Epithelial cell of proximal tubule (primary cell): ENCODE measurements at regions not wholly inside any gene's neighbourhood (a gene's known extent, or its start where the extent isn't known, plus 50 kb on each side); places are given as distances from the start of the nearest gene placed in this dataset.

Experiments used
- DNase-seq: peaks from one replicate; pipeline ENCODE4 v3.0.0-alpha.2; 2011; ENCODE audit warnings: low read depth
- H3K4me3 ChIP-seq: 2 replicates; pipeline ENCODE4 v1.5.1; 2011; ENCODE audit warnings: low read depth, mild to moderate bottlenecking, low read length
- CTCF ChIP-seq: conservative IDR thresholded peaks from 2 replicates; pipeline ENCODE4 v1.5.1; 2012; ENCODE audit warnings: low read depth, mild to moderate bottlenecking, low read length

GRCh38 chr13:28566283-28566682 is 71.4 kb upstream of the FLT1 start:
- no peak for TF ChIP-seq CTCF
- DNase-seq, result no peak
- no peak overlapping the region for H3K4me3 ChIP-seq

GRCh38 chr13:28564030-28564429 is 69.1 kb upstream of the FLT1 start:
- no peak for DNase-seq

GRCh38 chr13:28563609-28564008 is 68.7 kb upstream of the FLT1 start:
- DNase-seq, result no peak
- H3K4me3 ChIP-seq, result no peak overlapping the region
- TF ChIP-seq CTCF, result no peak

More at GRCh38 chr13:28564030-28564429, 69.1 kb upstream of the FLT1 start:
- H3K4me3 ChIP-seq, result no peak overlapping the region
- no peak for TF ChIP-seq CTCF

GRCh38 chr13:28560612-28561011 is 65.7 kb upstream of the FLT1 start:
- H3K4me3 ChIP-seq, result no peak overlapping the region
- DNase-seq, result no peak
- TF ChIP-seq CTCF, result no peak

GRCh38 chr13:28559636-28560259 is 64.8 kb upstream of the FLT1 start:
- H3K4me3 ChIP-seq, result no peak overlapping the region
- no peak for TF ChIP-seq CTCF
- DNase-seq, result no peak

GRCh38 chr13:28558567-28558966 is 63.6 kb upstream of the FLT1 start:
- TF ChIP-seq CTCF, result no peak
- DNase-seq, result peak; percentile 78
- no peak overlapping the region for H3K4me3 ChIP-seq
